Embryonic facial prominence (tissue), 1 donor: ENCODE measurements at regions not wholly inside any gene's neighbourhood (a gene's known extent, or its start where the extent isn't known, plus 50 kb on each side); places are given as distances from the start of the nearest gene placed in this dataset.
A peak's percentile ranks its signal among the peaks of the same experiment; 100 is the strongest.

Source experiments
- DNase-seq: peaks from one replicate; pipeline ENCODE4 v3.0.0-alpha.2; 2016; ENCODE audit errors: extremely low spot score

DNA sequence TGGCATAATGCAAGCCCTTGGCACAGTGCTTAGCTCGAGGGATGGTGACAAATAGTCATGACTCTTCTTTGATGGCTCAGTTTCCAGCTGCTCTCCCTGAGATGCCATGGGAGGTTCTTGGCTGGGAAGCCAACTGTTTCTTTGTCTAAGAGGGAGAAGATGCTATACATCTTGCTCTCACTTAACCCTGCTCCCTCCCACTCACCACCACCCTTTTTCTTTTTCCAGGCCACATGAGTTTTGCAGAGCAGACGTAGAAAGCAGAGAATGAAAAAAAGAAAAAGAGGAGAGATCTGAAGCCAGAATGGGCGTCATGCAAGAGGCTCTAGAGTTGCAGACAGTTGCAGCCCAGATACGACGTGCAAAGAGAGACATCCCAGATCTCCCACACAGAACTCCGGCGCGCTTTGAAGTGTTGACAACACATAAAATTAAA is 160.5 kb downstream of the FGF18 start:
- no peak for DNase-seq

DNA sequence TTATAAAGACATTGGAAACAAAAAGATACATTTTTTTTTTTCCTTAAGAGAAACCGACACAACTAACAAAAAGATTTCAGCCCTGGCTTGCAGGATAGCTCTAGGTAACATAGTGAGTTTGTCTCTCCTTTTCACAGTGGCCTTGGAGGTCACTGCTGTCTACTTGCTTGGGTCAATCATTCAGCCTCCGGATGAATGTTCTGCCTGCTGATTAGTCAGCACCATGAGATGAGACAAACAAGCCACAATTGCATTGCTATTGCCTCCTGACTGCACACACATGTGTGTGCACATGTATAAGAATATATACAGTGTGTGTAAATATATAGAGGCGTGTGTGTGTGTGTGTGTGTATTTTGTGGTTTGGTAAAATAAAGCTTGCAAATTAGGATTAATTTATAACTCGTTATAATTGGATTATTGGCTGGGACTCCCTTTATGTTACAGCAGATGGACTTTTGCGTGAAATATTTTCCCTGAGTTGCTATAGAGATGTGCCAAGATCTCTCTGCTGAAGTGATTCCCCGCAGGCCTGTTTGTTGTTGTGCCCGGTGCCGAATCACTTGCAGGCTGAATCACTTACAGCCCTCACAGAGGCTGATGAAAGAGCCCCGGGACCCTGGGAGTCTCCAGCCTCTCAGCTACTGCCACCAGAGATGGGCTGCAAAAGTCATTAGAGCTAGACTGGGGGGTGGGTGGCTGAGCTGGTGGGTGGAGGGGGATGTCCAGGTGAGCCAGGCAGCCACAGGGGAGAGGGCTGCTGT is 161.2 kb downstream of the FGF18 start:
- no peak for DNase-seq

DNA sequence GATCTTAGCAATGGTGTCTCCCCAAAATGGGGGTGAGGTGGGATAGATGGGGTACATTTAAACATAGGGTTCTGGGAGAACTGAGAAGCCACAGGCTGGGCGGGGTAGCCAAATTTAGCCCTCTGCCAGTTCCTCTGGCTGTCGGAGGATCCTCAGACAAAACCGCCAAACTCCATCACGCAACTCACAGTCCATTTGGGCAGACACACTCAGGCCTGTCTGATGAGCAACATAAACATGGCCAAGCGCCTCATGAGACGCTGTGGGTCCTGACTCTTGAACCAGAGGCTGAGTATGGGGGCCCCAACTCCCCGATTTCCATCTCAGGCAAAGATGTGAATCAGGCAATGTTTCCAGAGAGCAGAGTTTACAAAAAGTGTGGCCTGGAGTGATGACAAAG is 162.3 kb downstream of the FGF18 start:
- no peak for DNase-seq

- DNase-seq, result no peak
These were observed 163.4 kb downstream of the FGF18 start for GRCh38 chr5:171582849-171583248.

DNA sequence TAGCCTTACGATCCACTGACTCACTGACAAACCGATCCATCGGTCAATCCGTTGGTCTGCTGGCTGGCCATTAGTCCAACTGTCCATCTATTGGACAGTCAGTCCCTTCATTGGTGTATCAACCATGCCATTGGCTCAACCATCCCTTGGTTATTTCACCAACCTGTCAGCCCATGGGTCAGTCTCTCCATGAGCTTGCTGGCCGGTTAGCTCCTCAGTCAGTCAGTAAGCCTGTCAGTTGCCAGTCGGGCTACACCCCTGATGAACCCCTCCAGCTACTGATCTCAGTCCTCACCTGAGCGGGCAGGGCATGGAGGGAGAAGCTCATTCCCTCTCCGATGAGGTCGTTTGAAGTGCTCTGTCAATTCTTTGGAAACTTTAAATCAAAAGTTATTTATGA is 166.5 kb downstream of the FGF18 start:
- no peak for DNase-seq

GRCh38 chr5:171586436-171586835 is 167.0 kb downstream of the FGF18 start:
- no peak for DNase-seq

DNA sequence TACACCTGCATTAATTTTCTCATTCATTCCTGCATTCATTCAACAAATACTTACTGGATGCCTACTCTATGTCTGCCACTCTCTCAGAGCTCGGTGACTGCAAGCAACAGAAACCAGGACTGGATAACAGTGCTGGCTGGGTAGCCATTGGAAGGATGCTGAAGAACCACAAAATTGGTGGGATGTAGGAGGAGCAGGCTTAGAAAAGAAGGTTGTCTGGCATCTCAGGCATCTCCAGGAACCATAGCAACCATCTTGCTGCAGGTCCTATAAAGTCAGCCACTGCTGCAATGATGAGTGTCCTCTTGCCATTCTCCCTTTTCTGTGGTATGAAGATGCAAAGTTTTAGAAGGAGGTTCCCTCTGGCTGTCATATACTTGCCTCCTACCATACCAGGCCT is 168.6 kb downstream of the FGF18 start:
- no peak for DNase-seq

DNA sequence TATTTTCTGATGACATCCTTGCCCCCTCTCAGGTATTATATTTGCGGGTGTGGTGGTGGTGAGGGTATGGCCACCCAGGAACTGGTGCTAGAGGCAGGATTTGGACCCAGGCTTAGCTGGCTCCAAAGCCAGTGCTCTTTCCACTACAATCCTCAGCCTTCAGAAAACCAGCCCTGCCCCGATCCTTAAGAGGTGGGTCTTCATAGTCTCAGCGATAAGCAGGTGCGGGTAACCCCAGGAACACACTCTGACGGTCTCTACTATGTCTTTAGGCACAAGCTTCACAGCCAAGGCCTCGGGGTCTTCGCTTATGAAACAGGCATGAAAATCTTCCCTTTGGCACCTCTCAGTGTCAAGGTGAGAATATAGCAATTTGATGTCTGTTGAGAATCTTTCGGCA is 169.3 kb downstream of the FGF18 start:
- DNase-seq, result no peak

DNA sequence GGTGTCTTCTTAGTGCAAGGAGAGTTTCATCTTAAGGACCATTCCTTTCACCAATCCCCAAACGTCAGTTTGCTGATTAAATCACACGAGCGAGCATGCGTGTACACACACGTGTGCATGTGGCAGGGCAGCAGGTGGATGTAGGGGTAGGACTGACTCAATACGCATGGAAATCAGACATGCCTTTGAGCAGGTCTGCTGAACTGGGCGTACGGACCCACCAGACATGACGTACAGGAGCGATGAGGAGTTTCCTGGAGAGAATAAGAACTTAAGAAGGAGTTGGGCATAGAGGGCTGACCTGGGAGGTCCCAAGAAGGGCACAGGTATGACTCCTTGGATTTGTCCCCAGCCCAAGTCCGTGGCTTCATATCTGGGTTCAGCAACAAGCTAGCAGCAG is 170.0 kb downstream of the FGF18 start:
- DNase-seq, result no peak

DNA sequence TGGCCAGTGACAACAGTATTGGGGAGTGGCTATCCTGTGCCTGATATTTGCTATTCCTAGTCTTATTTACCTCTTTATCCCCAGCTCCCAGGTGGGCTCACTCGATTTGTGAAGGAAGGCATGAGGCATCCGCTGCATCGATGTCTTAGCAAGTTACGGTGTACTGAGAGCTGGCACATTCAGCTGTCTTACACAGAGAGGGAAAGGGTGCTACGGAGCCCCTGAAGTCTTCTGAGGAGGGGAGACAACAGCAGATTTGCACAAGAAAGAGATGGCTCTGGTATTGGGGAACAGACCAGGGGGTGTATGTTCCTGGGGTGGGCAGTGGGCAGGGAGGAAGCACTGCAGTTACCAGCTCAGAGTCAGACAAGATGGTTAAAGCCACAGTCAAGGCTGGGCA is 172.6 kb downstream of the FGF18 start:
- DNase-seq, result no peak

- DNase-seq, result no peak
These were observed 173.3 kb downstream of the FGF18 start for GRCh38 chr5:171592736-171593135.

DNA sequence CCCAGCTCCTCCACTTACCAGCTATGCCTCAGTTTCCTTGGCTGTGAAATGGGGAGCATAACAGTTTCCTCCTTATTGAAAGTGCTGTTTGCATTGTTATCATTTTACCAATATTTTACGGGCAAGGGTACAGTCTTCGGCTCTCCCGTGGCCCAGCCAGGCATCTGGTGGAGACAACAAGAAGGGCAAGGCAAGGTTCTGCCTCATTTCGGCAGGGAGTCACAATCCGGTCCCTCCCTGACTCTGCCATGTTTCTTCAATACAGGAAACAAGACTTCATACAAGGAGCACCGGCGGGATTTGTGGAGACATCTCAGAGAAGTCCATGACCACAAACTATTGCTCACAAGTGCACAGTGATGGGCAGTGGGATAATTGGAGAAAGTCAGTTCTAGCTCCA is 174.0 kb downstream of the FGF18 start:
- DNase-seq, result no peak

DNA sequence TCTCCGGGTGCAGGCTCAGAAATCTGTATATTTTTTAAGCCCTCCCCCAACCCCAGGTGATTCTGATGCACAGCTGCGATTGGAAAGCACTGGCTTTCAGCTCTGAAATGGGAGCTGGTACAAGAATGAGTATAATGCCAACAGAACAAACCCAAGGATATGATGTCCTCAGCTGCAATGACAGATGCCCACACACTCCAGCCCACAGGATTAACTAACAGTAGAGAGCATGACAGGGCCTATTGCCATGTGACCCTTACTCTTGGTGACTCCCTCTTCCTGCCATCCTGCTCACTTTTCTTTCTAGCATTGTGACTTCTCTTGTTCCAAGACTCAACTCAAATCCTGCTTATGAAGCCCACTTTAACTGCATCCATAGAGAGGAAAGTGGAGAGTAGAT is 174.5 kb downstream of the FGF18 start:
- no peak for DNase-seq

DNA sequence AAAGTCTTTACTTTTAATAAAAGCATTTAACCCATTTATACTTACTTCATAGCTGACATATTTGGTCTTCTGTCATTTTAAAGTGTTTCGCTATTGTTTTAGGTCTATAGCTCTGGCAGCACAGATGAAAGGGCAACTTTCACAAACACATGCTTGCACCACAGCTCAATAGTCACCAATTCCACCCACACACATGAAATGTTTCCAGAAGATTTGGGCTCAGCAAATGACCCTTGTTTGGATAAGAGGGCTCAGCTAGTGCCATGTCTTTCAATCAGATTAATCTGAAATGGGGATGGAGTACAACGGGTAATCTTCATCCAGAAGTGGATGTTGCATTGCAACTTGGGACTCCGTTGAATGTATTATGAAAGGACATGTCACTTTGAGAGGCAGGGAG is 176.0 kb downstream of the FGF18 start:
- no peak for DNase-seq

- no peak for DNase-seq
These were observed 176.4 kb downstream of the FGF18 start for GRCh38 chr5:171595801-171596231.

- DNase-seq, result peak; percentile 43
These were observed 177.0 kb downstream of the FGF18 start for GRCh38 chr5:171596391-171596878.

GRCh38 chr5:171597946-171598640 is 178.6 kb downstream of the FGF18 start:
- DNase-seq, result no peak

GRCh38 chr5:171598641-171599152 is 179.2 kb downstream of the FGF18 start:
- no peak for DNase-seq

DNA sequence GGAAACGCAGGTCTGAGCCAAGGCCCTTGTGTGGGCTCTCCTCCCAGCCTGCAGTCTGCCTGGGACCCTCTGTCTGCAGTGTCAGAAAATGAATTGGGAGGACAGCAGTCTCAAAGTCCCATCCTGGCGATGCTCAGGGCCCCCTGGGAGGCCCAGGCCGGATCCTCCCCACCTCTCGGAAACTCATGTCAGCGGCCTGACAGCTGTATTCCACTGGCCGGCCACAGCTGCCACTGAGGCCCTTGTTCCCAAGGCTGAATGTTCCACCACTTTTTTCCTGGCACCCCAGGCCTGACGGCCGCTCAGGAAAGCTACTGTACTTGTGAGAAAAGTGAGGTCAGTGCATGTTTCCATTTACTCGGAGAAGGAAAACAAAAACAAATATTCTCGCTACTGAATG is 180.0 kb downstream of the FGF18 start:
- DNase-seq, result no peak

GRCh38 chr5:171599957-171600612 is 180.6 kb downstream of the FGF18 start:
- DNase-seq, result no peak

DNA sequence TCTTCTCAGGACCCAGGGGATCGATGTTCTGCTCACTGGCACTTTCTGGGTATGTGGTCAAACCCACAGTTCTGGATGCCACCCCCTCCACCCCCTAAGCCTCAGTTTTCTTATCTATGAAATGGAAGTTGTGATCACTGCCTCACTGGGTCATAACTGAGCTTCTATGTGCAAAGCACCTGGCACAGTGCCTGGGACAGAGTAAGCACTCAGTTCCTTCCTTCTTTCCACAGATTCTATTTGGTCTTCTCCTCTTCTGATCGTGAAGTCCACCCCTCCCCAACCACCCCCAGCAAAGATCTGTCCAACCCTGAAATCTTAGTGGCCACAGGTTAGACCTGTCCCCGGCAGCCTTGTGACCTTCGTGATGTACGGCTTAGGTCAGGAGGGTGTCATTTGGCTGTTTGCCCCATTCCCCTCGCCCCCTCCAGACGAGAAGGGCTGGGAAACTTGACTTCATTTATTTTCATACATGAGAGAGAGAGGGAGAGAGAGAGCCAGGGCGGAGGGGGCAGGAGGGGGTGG is 181.4 kb downstream of the FGF18 start:
- DNase-seq, result no peak

GRCh38 chr5:171601266-171601881 is 181.9 kb downstream of the FGF18 start:
- no peak for DNase-seq
